ENCODE measurements at regions not wholly inside any gene's neighbourhood (a gene's known extent, or its start where the extent isn't known, plus 50 kb on each side); places are given as distances from the start of the nearest gene placed in this dataset.
"Not testable (repeated sequence)": the region's sequence is repeated elsewhere in the genome, so short reads cannot be mapped to it uniquely, and the experiment has no call there.

- H3K4me1 ChIP-seq (ENCODE audit: control insufficient read depth, insufficient read depth, low read length): no peaks in the 10 kb centered on the region
- no peak overlapping the region for H3K27ac ChIP-seq (ENCODE audit: low read length)
- H3K36me3 ChIP-seq (ENCODE audit: control insufficient read depth in 2 of 2, insufficient read depth in 2 of 2, low read length in 2 of 2): no peaks in the 10 kb centered on the region
- no peaks in the 10 kb centered on the region for H3K27me3 ChIP-seq (ENCODE audit: control insufficient read depth in 1 of 2, insufficient read depth in 2 of 2, low read length in 2 of 2)
- H3K4me3 ChIP-seq (ENCODE audit: low read length in 2 of 2): no peak overlapping the region
- no peak overlapping the region for H3K9ac ChIP-seq (ENCODE audit: low read length in 2 of 2)
- H3K9me3 ChIP-seq (ENCODE audit: control insufficient read depth in 2 of 2, low read length in 2 of 2): no peaks in the 10 kb centered on the region
Observed at GRCh38 chr5:166276006-166276405, 2015.4 kb upstream of the WWC1 start.

- Histone ChIP-seq H3K27me3 (ENCODE audit: control insufficient read depth in 1 of 2, insufficient read depth in 2 of 2, low read length in 2 of 2) (no peaks in the 10 kb centered on the region), H3K4me3 (ENCODE audit: low read length in 2 of 2) (no peak overlapping the region), H3K27ac (ENCODE audit: low read length) (no peak overlapping the region), H3K9ac (ENCODE audit: low read length in 2 of 2) (no peak overlapping the region), H3K36me3 (ENCODE audit: control insufficient read depth in 2 of 2, insufficient read depth in 2 of 2, low read length in 2 of 2) (no peaks in the 10 kb centered on the region), H3K9me3 (ENCODE audit: control insufficient read depth in 2 of 2, low read length in 2 of 2) (no peaks in the 10 kb centered on the region), H3K4me1 (ENCODE audit: control insufficient read depth, insufficient read depth, low read length) (no peaks in the 10 kb centered on the region)
Observed at GRCh38 chr5:166279828-166280227, 2011.6 kb upstream of the WWC1 start.

- Histone ChIP-seq H3K27ac (ENCODE audit: low read length) (no peak overlapping the region), H3K27me3 (ENCODE audit: control insufficient read depth in 1 of 2, insufficient read depth in 2 of 2, low read length in 2 of 2) (no peaks in the 10 kb centered on the region), H3K9ac (ENCODE audit: low read length in 2 of 2) (no peak overlapping the region), H3K4me3 (ENCODE audit: low read length in 2 of 2) (no peak overlapping the region), H3K9me3 (ENCODE audit: control insufficient read depth in 2 of 2, low read length in 2 of 2) (no peaks in the 10 kb centered on the region), H3K36me3 (ENCODE audit: control insufficient read depth in 2 of 2, insufficient read depth in 2 of 2, low read length in 2 of 2) (no peaks in the 10 kb centered on the region), H3K4me1 (ENCODE audit: control insufficient read depth, insufficient read depth, low read length) (no peaks in the 10 kb centered on the region)
Observed at GRCh38 chr5:166281433-166281832, 2010.0 kb upstream of the WWC1 start.

- Histone ChIP-seq H3K4me1 (ENCODE audit: control insufficient read depth, insufficient read depth, low read length) (no peaks in the 10 kb centered on the region), H3K27me3 (ENCODE audit: control insufficient read depth in 1 of 2, insufficient read depth in 2 of 2, low read length in 2 of 2) (no peaks in the 10 kb centered on the region), H3K4me3 (ENCODE audit: low read length in 2 of 2) (no peak overlapping the region), H3K9me3 (ENCODE audit: control insufficient read depth in 2 of 2, low read length in 2 of 2) (no peaks in the 10 kb centered on the region), H3K9ac (ENCODE audit: low read length in 2 of 2) (no peak overlapping the region), H3K36me3 (ENCODE audit: control insufficient read depth in 2 of 2, insufficient read depth in 2 of 2, low read length in 2 of 2) (no peaks in the 10 kb centered on the region), H3K27ac (ENCODE audit: low read length) (no peak overlapping the region)
Observed at GRCh38 chr5:166282939-166283338, 2008.5 kb upstream of the WWC1 start.

- Histone ChIP-seq H3K4me3 (ENCODE audit: low read length in 2 of 2) (no peak overlapping the region), H3K27me3 (ENCODE audit: control insufficient read depth in 1 of 2, insufficient read depth in 2 of 2, low read length in 2 of 2) (no peaks in the 10 kb centered on the region), H3K4me1 (ENCODE audit: control insufficient read depth, insufficient read depth, low read length) (no peaks in the 10 kb centered on the region), H3K9me3 (ENCODE audit: control insufficient read depth in 2 of 2, low read length in 2 of 2) (no peaks in the 10 kb centered on the region), H3K27ac (ENCODE audit: low read length) (no peak overlapping the region), H3K9ac (ENCODE audit: low read length in 2 of 2) (no peak overlapping the region), H3K36me3 (ENCODE audit: control insufficient read depth in 2 of 2, insufficient read depth in 2 of 2, low read length in 2 of 2) (no peaks in the 10 kb centered on the region)
Observed at GRCh38 chr5:166285361-166285760, 2006.1 kb upstream of the WWC1 start.

GRCh38 chr5:166286832-166287231 lies 2004.6 kb upstream of the WWC1 start:
- no peaks in the 10 kb centered on the region for H3K36me3 ChIP-seq (ENCODE audit: control insufficient read depth in 2 of 2, insufficient read depth in 2 of 2, low read length in 2 of 2)
- H3K4me3 ChIP-seq (ENCODE audit: low read length in 2 of 2): no peak overlapping the region
- H3K27me3 ChIP-seq (ENCODE audit: control insufficient read depth in 1 of 2, insufficient read depth in 2 of 2, low read length in 2 of 2): no peaks in the 10 kb centered on the region
- no peak overlapping the region for H3K27ac ChIP-seq (ENCODE audit: low read length)
- H3K9me3 ChIP-seq (ENCODE audit: control insufficient read depth in 2 of 2, low read length in 2 of 2): no peaks in the 10 kb centered on the region
- H3K9ac ChIP-seq (ENCODE audit: low read length in 2 of 2): no peak overlapping the region
- H3K4me1 ChIP-seq (ENCODE audit: control insufficient read depth, insufficient read depth, low read length): no peaks in the 10 kb centered on the region

- Histone ChIP-seq H3K4me1 (ENCODE audit: control insufficient read depth, insufficient read depth, low read length) (no peaks in the 10 kb centered on the region), H3K27me3 (ENCODE audit: control insufficient read depth in 1 of 2, insufficient read depth in 2 of 2, low read length in 2 of 2) (no peaks in the 10 kb centered on the region), H3K36me3 (ENCODE audit: control insufficient read depth in 2 of 2, insufficient read depth in 2 of 2, low read length in 2 of 2) (no peaks in the 10 kb centered on the region), H3K9me3 (ENCODE audit: control insufficient read depth in 2 of 2, low read length in 2 of 2) (no peaks in the 10 kb centered on the region), H3K4me3 (ENCODE audit: low read length in 2 of 2) (no peak overlapping the region), H3K27ac (ENCODE audit: low read length) (no peak overlapping the region), H3K9ac (ENCODE audit: low read length in 2 of 2) (no peak overlapping the region)
Observed at GRCh38 chr5:166287866-166288265, 2003.6 kb upstream of the WWC1 start.

GRCh38 chr5:166291800-166292199 lies 1999.6 kb upstream of the WWC1 start:
- H3K9ac ChIP-seq (ENCODE audit: low read length in 2 of 2); H3K4me1 ChIP-seq (ENCODE audit: control insufficient read depth, insufficient read depth, low read length); H3K4me3 ChIP-seq (ENCODE audit: low read length in 2 of 2); H3K27ac ChIP-seq (ENCODE audit: low read length); H3K9me3 ChIP-seq (ENCODE audit: control insufficient read depth in 2 of 2, low read length in 2 of 2); H3K36me3 ChIP-seq (ENCODE audit: control insufficient read depth in 2 of 2, insufficient read depth in 2 of 2, low read length in 2 of 2); H3K27me3 ChIP-seq (ENCODE audit: control insufficient read depth in 1 of 2, insufficient read depth in 2 of 2, low read length in 2 of 2): not testable (repeated sequence)

GRCh38 chr5:166293892-166294291 lies 1997.6 kb upstream of the WWC1 start:
- Histone ChIP-seq H3K27ac (ENCODE audit: low read length) (no peak overlapping the region), H3K36me3 (ENCODE audit: control insufficient read depth in 2 of 2, insufficient read depth in 2 of 2, low read length in 2 of 2) (no peaks in the 10 kb centered on the region), H3K4me1 (ENCODE audit: control insufficient read depth, insufficient read depth, low read length) (no peaks in the 10 kb centered on the region), H3K9ac (ENCODE audit: low read length in 2 of 2) (no peak overlapping the region), H3K9me3 (ENCODE audit: control insufficient read depth in 2 of 2, low read length in 2 of 2) (no peaks in the 10 kb centered on the region), H3K27me3 (ENCODE audit: control insufficient read depth in 1 of 2, insufficient read depth in 2 of 2, low read length in 2 of 2) (no peaks in the 10 kb centered on the region), H3K4me3 (ENCODE audit: low read length in 2 of 2) (no peak overlapping the region)

GRCh38 chr5:166302166-166302565 lies 1989.3 kb upstream of the WWC1 start:
- H3K4me3 ChIP-seq (ENCODE audit: low read length in 2 of 2): no peak overlapping the region
- no peaks in the 10 kb centered on the region for H3K27me3 ChIP-seq (ENCODE audit: control insufficient read depth in 1 of 2, insufficient read depth in 2 of 2, low read length in 2 of 2)
- H3K9ac ChIP-seq (ENCODE audit: low read length in 2 of 2): no peak overlapping the region
- H3K36me3 ChIP-seq (ENCODE audit: control insufficient read depth in 2 of 2, insufficient read depth in 2 of 2, low read length in 2 of 2): no peaks in the 10 kb centered on the region
- H3K4me1 ChIP-seq (ENCODE audit: control insufficient read depth, insufficient read depth, low read length): no peaks in the 10 kb centered on the region
- no peaks in the 10 kb centered on the region for H3K9me3 ChIP-seq (ENCODE audit: control insufficient read depth in 2 of 2, low read length in 2 of 2)
- H3K27ac ChIP-seq (ENCODE audit: low read length): no peak overlapping the region

- Histone ChIP-seq H3K4me3 (ENCODE audit: low read length in 2 of 2) (no peak overlapping the region), H3K4me1 (ENCODE audit: control insufficient read depth, insufficient read depth, low read length) (no peaks in the 10 kb centered on the region), H3K27me3 (ENCODE audit: control insufficient read depth in 1 of 2, insufficient read depth in 2 of 2, low read length in 2 of 2) (no peaks in the 10 kb centered on the region), H3K9ac (ENCODE audit: low read length in 2 of 2) (no peak overlapping the region), H3K9me3 (ENCODE audit: control insufficient read depth in 2 of 2, low read length in 2 of 2) (no peaks in the 10 kb centered on the region), H3K36me3 (ENCODE audit: control insufficient read depth in 2 of 2, insufficient read depth in 2 of 2, low read length in 2 of 2) (no peaks in the 10 kb centered on the region), H3K27ac (ENCODE audit: low read length) (no peak overlapping the region)
Observed at GRCh38 chr5:166317425-166317824, 1974.0 kb upstream of the WWC1 start.

Data from stomach smooth muscle (tissue), 2 donors.